ENCODE measurements at regions not wholly inside any gene's neighbourhood (a gene's known extent, or its start where the extent isn't known, plus 50 kb on each side); places are given as distances from the start of the nearest gene placed in this dataset.
"Not testable (repeated sequence)": the region's sequence is repeated elsewhere in the genome, so short reads cannot be mapped to it uniquely, and the experiment has no call there.

DNA sequence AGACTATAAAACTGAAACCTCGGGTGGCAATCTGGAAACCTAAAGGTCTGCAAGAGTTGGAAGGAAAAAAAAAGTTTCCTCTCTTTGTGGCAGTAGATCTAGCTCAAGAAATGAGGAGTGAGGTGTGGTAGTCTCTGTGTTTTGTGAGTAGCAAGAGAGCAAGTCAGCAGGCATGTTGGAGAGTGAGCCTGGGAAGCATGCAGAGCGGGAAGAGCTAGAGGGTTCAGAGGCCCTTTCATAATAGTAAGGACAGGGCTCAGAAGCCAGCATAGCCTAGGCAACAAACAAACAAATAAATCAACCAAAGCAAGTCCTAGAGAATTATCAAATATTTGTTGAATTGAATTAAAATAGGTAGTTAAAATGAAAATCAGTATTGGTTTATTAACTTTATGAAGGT is 189.7 kb upstream of the CBLB start:
- TF ChIP-seq TAF1 (IDR thresholded peaks at IDR 0.05; ENCODE audit: borderline replicate concordance, low read depth, low read length), result no peak
- TF ChIP-seq POLR2AphosphoS5 (IDR thresholded peaks at IDR 0.05; ENCODE audit: low read depth, low read length), result no peak
- no peak for TF ChIP-seq POLR2A (IDR thresholded peaks at IDR 0.05; ENCODE audit: low read depth, low read length)
- FAIRE-seq (no peak), DNase-seq (ENCODE audit: insufficient read length) (no peak)

DNA sequence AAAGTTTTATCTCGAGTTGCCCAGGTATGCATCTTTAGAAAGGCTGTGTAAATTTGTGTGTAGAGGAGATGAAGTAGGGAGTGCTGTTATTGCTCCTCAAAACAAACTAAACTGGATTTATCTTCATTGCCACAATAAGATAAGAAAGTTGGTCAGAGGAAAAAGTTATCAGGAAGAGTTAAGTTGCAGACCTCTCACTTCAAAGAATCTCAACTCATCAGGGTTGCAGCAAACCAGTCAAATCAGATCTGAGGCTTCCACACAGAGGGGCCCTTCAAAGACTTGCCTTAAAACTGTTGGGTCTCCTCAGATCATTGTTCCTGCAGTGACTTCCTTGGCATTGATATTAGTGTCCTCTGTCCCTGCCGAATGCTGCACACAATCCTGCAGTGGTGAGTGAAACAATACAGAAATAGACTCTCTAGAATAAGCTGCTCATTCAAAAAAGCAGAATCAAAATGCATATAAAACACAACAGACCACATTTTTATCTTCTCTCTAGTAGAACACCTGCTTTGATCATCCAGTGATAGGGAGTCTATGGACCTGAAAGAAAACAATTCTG is 191.2 kb upstream of the CBLB start:
- TF ChIP-seq POLR2AphosphoS5 (IDR thresholded peaks at IDR 0.05; ENCODE audit: low read depth, low read length) (no peak), POLR2A (IDR thresholded peaks at IDR 0.05; ENCODE audit: low read depth, low read length) (no peak), TAF1 (IDR thresholded peaks at IDR 0.05; ENCODE audit: borderline replicate concordance, low read depth, low read length) (no peak)
- DNase-seq (ENCODE audit: insufficient read length), result no peak
- FAIRE-seq, result no peak

DNA sequence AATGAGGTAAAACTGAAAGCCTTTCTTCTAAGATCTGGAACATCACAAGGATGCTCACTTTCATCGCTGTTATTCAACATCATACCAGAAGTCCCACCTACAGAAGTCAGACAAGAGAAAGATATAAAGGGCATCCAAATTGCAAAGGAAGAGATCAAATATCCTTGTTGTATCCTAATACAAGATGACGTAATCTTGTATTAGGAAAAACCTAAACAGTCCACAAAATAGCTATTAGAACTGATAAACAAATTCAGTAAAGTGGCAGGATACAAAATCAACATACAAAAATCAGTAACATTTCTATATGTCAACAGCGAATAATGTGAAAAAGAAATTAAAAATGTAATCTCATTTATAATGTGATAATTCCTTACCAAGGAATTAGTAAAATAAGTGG is 195.1 kb upstream of the CBLB start:
- no peak for FAIRE-seq

DNA sequence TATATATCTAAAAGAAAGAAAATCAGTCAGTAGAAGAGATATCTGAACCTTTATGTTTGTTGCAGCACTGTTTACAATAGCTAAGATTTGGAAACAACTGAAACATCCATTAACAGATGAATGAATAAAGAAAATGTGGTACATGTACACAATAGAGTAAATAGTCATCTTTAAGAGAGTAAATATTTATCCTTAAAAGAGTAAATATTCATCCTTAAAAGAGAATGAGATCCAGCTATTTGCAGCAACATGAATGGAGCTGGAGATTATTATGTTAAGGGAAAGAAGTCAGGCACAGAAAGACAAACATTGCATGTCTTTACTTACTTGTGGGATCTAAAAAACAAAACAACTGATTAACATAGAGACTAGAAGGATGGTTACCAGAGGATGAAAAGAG is 197.0 kb upstream of the CBLB start:
- TF ChIP-seq POLR2AphosphoS5 (IDR thresholded peaks at IDR 0.05; ENCODE audit: low read depth, low read length) (no peak), POLR2A (IDR thresholded peaks at IDR 0.05; ENCODE audit: low read depth, low read length) (no peak), TAF1 (IDR thresholded peaks at IDR 0.05; ENCODE audit: borderline replicate concordance, low read depth, low read length) (no peak)
- FAIRE-seq, result no peak
- no peak for DNase-seq (ENCODE audit: insufficient read length)

More for the DNA sequence above, 195.1 kb upstream of the CBLB start:
- TF ChIP-seq POLR2A (IDR thresholded peaks at IDR 0.05; ENCODE audit: low read depth, low read length), result no peak
- no peak for TF ChIP-seq TAF1 (IDR thresholded peaks at IDR 0.05; ENCODE audit: borderline replicate concordance, low read depth, low read length)
- TF ChIP-seq POLR2AphosphoS5 (IDR thresholded peaks at IDR 0.05; ENCODE audit: low read depth, low read length), result no peak
- no peak for DNase-seq (ENCODE audit: insufficient read length)

DNA sequence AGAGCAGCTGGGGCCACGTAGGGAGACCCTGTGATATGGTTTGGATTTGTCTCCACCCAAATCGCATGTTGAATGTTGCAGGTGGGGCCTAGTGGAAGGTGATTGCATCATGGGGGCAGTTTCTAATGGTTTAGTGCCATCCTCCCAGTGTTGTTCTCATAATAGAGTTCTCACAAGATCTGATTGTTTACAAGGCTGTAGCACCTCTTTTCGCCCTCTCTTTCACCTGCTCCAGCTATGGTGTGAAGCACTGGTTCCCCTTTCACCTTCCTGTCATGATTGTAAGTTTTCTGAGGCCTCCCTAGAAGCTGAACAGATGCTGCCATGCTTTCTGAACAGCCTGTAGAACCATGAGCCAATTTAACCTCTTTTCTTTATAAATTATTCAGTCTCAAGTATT is 198.9 kb upstream of the CBLB start:
- DNase-seq (ENCODE audit: insufficient read length), result no peak
- TF ChIP-seq TAF1 (IDR thresholded peaks at IDR 0.05; ENCODE audit: borderline replicate concordance, low read depth, low read length) (no peak), POLR2AphosphoS5 (IDR thresholded peaks at IDR 0.05; ENCODE audit: low read depth, low read length) (no peak), POLR2A (IDR thresholded peaks at IDR 0.05; ENCODE audit: low read depth, low read length) (no peak)
- FAIRE-seq, result peak; percentile 56

DNA sequence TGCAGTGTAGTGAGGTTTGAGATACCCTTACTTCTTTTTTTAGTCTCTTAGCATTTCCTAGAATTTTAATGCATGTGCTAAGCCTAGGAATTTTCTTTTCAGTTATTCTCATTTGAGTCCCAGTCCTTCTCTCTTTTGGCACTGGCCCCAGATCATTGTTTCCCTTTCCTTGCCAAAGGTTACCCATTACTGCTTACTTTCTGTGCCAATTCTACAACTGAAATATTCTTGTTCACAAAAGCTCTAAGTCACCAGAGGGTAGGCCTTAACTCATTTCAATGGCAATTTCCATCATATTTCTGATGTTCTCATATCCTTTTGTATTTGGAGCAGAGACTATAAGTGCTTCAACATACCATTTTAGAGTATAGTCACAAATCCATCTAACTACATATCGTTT is 199.6 kb upstream of the CBLB start:
- no peak for FAIRE-seq
- TF ChIP-seq POLR2A (IDR thresholded peaks at IDR 0.05; ENCODE audit: low read depth, low read length), result no peak
- no peak for TF ChIP-seq POLR2AphosphoS5 (IDR thresholded peaks at IDR 0.05; ENCODE audit: low read depth, low read length)
- TF ChIP-seq TAF1 (IDR thresholded peaks at IDR 0.05; ENCODE audit: borderline replicate concordance, low read depth, low read length), result no peak

DNA sequence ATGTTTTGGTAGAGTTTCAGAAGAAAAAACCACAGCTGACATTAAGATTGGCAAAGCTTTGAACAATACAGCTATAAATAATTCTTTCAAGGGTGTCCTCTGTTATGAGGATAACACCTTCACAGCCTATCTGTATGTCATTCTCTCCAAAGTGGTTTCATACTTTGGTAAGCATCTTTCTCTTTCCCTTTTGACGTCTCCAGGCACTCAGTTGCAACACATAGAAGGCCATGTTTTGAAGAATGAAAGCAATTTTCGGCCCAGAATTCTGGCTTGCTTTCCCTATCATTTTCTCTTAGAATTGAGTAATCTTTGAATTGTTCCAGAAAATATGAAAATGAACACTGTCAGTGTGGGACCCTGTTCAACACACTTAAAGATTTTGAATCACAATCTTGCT is 200.0 kb upstream of the CBLB start:
- DNase-seq (ENCODE audit: insufficient read length) (no peak), FAIRE-seq (no peak)
- TF ChIP-seq POLR2AphosphoS5 (IDR thresholded peaks at IDR 0.05; ENCODE audit: low read depth, low read length), result no peak

More for the DNA sequence above, 199.6 kb upstream of the CBLB start:
- no peak for DNase-seq (ENCODE audit: insufficient read length)

DNA sequence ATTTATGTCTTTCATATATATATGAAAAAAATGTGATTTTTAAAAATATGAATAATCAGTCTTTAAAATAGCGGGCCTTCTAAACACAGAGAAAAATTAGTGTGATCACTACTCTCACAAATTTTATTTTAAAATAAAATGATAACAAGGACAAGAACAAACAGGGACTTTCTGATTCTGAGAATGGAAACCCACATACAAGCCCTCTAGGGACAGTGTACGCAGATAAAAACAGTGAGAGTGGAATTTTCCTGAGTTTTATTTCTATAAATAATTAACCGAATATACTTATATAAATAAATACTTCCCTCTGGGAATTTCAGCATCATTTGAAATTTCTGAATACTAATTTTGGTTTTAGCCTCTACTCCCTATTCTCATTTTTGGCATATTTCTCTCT is 201.4 kb upstream of the CBLB start:
- TF ChIP-seq POLR2AphosphoS5 (IDR thresholded peaks at IDR 0.05; ENCODE audit: low read depth, low read length), result no peak
- TF ChIP-seq TAF1 (IDR thresholded peaks at IDR 0.05; ENCODE audit: borderline replicate concordance, low read depth, low read length), result no peak
- no peak for TF ChIP-seq POLR2A (IDR thresholded peaks at IDR 0.05; ENCODE audit: low read depth, low read length)
- FAIRE-seq, result no peak
- DNase-seq (ENCODE audit: insufficient read length), result no peak

DNA sequence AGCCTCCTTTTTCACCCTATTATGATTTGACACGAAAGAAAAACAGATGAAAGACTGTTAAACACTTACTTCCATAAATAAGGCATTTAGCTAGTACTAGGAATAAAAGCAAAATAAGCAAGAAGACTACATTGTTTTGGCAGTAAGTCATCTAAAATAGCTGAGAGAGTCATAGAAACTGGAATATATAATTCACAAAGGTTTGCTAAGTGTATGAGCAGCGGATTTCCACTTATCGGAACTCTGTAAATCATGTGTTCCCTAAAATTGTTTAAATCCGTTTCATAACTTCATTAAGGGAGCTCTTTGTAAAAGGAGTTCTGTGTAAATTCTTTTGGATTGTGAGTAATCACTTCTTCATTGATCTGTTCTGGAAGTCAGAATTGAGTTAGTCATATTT is 202.5 kb upstream of the CBLB start:
- DNase-seq (ENCODE audit: insufficient read length) (no peak), FAIRE-seq (no peak)
- TF ChIP-seq TAF1 (IDR thresholded peaks at IDR 0.05; ENCODE audit: borderline replicate concordance, low read depth, low read length) (no peak), POLR2A (IDR thresholded peaks at IDR 0.05; ENCODE audit: low read depth, low read length) (no peak), POLR2AphosphoS5 (IDR thresholded peaks at IDR 0.05; ENCODE audit: low read depth, low read length) (no peak)

DNA sequence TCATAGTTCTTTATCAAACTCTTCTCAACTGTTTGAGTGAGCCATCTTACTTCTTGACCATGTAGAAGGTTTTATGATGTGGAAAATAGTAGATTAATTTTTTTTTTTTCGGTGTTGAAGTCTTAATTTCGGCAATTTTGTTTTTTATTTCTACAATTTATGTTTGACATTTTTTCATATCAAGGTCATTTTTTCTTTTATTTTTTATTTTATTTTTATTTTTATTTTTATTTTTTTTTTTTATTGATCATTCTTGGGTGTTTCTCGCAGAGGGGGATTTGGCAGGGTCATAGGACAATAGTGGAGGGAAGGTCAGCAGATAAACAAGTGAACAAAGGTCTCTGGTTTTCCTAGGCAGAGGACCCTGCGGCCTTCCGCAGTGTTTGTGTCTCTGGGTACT is 203.8 kb upstream of the CBLB start:
- not testable (repeated sequence) for DNase-seq (ENCODE audit: insufficient read length); FAIRE-seq

DNA sequence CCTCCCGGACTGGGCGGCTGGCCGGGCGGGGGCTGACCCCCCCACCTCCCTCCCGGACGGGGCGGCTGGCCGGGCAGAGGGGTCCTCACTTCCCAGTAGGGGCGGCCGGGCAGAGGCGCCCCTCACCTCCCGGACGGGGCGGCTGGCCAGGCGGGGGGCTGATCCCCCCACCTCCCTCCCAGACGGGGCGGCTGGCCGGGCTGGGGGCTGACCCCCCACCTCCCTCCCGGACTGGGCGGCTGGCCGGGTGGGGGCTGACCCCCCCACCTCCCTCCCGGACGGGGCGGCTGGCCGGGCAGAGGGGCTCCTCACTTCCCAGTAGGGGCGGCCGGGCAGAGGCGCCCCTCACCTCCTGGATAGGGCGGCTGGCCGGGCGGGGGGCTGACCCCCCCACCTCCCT is 205.0 kb upstream of the CBLB start:
- not testable (repeated sequence) for DNase-seq (ENCODE audit: insufficient read length); FAIRE-seq

DNA sequence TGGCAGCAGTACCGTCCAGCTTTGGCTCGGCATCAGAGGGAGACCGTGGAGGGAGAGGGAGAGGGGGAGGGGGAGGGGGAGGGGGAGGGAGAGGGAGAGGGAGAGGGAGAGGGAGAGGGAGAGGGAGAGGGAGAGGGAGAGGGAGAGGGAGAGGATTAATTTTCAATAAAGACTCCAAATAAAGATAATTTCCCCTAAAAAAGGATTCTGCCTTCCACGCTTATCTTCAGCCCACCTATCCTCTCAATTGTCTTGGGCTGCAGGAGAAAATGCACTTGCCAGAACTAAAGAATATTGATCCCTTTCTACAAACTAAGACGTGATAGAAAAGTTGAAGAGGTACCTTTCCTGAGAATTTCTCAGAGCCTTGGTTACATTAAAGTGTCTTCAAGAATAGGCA is 206.9 kb upstream of the CBLB start:
- not testable (repeated sequence) for FAIRE-seq; DNase-seq (ENCODE audit: insufficient read length)

DNA sequence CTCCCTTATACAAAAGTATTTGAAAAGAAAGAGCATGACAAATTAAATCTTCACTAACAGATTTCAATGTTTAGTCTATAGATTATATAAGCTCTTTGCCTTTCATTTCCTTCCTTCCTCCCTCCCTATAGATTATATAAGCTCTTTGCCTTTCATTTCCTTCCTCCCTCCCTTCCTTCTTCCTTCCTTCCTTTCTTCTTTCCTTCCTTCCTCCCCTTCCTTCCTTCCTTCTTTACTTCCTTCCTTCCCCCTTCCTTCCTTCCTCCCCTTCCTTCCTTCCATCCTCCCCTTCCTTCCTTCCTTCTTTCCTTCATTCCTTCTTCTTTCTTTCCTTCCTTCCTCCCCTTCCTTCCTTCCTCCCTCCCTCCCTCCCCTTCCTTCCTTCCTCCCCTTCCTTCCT is 209.8 kb upstream of the CBLB start:
- no peak for FAIRE-seq
- TF ChIP-seq TAF1 (IDR thresholded peaks at IDR 0.05; ENCODE audit: borderline replicate concordance, low read depth, low read length), result no peak
- no peak for TF ChIP-seq POLR2A (IDR thresholded peaks at IDR 0.05; ENCODE audit: low read depth, low read length)
- no peak for TF ChIP-seq POLR2AphosphoS5 (IDR thresholded peaks at IDR 0.05; ENCODE audit: low read depth, low read length)
- no peak for DNase-seq (ENCODE audit: insufficient read length)

Measured in GM12892 (cell line).